GM12878 (cell line): ENCODE measurements at regions not wholly inside any gene's neighbourhood (a gene's known extent, or its start where the extent isn't known, plus 50 kb on each side); places are given as distances from the start of the nearest gene placed in this dataset.

ENCODE experiments used
- EGR1 ChIP-seq, 2 experiments: IDR thresholded peaks; 1 replicate in 1 of 2; 2 replicates in 1 of 2; pipeline ENCODE4 v1.6.1; 2011 to 2012; ENCODE audit warnings: low read depth in 2 of 2, low read length in 2 of 2, borderline replicate concordance in 1 of 2, mild to moderate bottlenecking in 1 of 2, moderate library complexity in 1 of 2
- TF ChIP-seq, protein P1 (sequence below), 3 experiments: IDR thresholded peaks in 2 of 3; conservative IDR thresholded peaks in 1 of 3; 2 replicates each; pipeline ENCODE4 v1.5.1; 2011; ENCODE audit warnings: low read depth in 3 of 3, low read length in 3 of 3, mild to moderate bottlenecking in 3 of 3, control low read depth in 2 of 3, moderate library complexity in 2 of 3, inconsistent platforms in 1 of 3, mixed read lengths in 1 of 3; ENCODE audit not compliant: control insufficient read depth in 2 of 3, insufficient read depth in 1 of 3; ENCODE audit errors: extremely low read depth in 1 of 3

DNA sequence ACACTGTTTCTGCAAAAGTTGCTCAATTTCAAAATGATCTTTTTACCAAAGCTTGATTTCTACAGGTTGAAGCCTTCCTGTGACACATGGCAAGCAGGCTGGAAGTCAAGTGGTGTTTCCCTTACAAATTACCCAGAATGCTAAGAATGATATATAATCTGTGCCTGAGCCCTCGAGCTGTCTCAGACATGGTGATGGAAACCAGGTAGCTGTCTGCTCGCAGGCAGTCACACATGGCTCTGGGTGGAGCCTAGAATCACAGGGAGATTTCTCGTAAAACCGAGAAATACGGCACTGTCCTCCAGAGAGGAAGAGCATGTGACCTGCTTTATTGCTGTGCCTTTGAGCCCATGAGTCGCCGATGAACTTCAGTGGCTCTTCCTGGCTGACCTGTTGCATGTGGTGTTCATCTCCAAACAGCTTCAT is 392.9 kb downstream of the ZNF521 start:
- TF ChIP-seq EGR1 (IDR thresholded peaks at IDR 0.05; ENCODE audit: borderline replicate concordance in 1 of 2, low read depth in 2 of 2, low read length in 2 of 2): no peak
- TF ChIP-seq, protein P1, sequence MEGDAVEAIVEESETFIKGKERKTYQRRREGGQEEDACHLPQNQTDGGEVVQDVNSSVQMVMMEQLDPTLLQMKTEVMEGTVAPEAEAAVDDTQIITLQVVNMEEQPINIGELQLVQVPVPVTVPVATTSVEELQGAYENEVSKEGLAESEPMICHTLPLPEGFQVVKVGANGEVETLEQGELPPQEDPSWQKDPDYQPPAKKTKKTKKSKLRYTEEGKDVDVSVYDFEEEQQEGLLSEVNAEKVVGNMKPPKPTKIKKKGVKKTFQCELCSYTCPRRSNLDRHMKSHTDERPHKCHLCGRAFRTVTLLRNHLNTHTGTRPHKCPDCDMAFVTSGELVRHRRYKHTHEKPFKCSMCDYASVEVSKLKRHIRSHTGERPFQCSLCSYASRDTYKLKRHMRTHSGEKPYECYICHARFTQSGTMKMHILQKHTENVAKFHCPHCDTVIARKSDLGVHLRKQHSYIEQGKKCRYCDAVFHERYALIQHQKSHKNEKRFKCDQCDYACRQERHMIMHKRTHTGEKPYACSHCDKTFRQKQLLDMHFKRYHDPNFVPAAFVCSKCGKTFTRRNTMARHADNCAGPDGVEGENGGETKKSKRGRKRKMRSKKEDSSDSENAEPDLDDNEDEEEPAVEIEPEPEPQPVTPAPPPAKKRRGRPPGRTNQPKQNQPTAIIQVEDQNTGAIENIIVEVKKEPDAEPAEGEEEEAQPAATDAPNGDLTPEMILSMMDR (IDR thresholded peaks at IDR 0.05 in 2 of 3, conservative IDR thresholded peaks at IDR 0.05 in 1 of 3; ENCODE audit: control insufficient read depth in 2 of 3, extremely low read depth in 1 of 3, insufficient read depth in 1 of 3, low read depth in 3 of 3, low read length in 3 of 3): no peak
